ENCODE measurements at regions not wholly inside any gene's neighbourhood (a gene's known extent, or its start where the extent isn't known, plus 50 kb on each side); places are given as distances from the start of the nearest gene placed in this dataset.

DNA sequence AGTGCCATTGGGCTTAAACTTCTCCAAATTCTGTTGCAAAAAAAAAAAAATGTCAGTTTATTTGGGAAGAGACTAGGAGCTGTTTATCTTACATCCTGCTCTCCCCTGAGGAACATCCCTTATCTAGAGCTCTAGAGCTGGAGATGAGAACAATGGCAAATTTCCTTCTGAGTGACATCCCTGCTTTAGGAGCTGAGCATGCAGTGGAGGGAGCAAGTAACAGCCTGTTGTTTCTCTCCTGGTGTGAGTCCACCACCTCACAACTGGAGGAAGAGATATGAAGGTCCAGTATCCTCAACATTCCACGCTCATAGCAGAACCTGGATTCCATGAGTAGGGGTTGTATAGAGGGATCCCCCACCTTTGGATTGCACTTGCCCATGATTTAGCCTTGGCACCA lies 676.4 kb downstream of the PCDH18 start:
- Mint-ChIP-seq H3K36me3 (ENCODE audit: low read depth) (no peaks in the 10 kb centered on the region), H3K4me3 (no peak overlapping the region), H3K27me3 (ENCODE audit: insufficient read depth) (peaks cover 2% of the 10 kb centered on the region), H3K27ac (no peak overlapping the region), H3K4me1 (ENCODE audit: low read depth) (no peaks in the 10 kb centered on the region), H3K9me3 (no peaks in the 10 kb centered on the region)
- intact Hi-C loops (cut with micrococcal nuclease), result no loop called here
- no peak for DNase-seq (ENCODE audit: low spot score)

DNA sequence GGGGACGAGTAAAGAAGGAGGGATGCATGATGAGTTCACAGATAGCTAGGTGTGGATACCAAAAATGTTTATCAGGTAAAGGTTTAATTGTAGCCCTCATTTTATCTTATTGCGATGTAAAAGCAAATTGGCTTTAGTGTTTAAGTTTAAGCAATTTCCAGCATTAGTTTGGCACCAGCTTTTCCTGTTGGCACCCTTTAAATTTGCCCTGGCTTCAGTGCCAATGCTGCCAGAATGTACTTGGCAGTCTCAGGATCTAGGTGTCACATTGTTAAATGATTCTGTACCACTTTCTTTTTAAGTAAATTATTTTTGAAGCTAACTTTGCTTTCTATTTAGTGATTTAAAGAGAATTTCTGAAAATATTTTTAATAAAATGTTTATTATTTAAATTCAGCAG lies 681.8 kb downstream of the PCDH18 start:
- Mint-ChIP-seq H3K4me3 (no peak overlapping the region), H3K36me3 (ENCODE audit: low read depth) (no peaks in the 10 kb centered on the region), H3K27me3 (ENCODE audit: insufficient read depth) (peaks cover under 1% of the 10 kb centered on the region), H3K9me3 (peaks cover 9% of the 10 kb centered on the region), H3K4me1 (ENCODE audit: low read depth) (no peaks in the 10 kb centered on the region), H3K27ac (no peak overlapping the region)
- intact Hi-C loops (cut with micrococcal nuclease), result no loop called here
- no peak for DNase-seq (ENCODE audit: low spot score)

DNA sequence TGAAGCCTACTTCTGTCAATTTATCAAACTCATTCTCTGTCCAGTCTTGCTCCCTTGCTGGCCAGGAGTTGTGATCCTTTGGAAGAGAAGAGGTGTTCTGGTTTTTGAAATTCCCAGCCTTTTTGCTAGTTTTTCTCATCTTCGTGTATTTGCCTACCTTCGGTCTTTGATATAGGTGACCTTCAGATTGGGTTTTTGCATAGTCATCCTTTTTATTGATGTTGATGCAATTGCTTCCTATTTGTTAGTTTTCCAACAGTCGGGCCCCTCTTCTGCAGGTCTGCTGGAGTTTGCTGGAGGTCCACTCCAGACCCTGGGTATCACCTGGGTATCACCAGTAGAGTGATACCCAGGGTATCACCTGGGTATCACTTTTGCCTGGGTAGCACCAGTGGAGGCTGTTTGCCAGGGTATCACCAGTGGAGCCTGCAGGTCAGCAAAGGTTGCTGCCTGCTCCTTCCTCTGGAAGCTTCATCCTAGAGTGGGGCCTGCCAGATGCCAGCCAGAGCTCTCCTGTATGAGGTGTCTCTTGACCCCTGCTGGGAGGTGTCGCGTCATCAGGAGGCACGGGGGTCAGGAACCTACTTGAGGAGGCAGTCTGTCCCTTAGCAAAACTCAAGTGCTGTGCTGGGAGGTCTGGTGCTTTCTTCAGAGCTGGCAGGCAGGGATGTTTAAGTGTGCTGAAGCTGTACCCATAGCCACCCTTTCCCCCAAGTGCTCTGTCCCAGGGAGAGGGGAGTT lies 684.2 kb downstream of the PCDH18 start:
- Mint-ChIP-seq H3K36me3 (ENCODE audit: low read depth) (no peaks in the 10 kb centered on the region), H3K9me3 (peaks cover 16% of the 10 kb centered on the region), H3K27me3 (ENCODE audit: insufficient read depth) (no peaks in the 10 kb centered on the region), H3K4me3 (no peak overlapping the region), H3K27ac (no peak overlapping the region), H3K4me1 (ENCODE audit: low read depth) (no peaks in the 10 kb centered on the region)
- DNase-seq (ENCODE audit: low spot score), result no peak
- intact Hi-C loops (cut with micrococcal nuclease), result no loop called here

DNA sequence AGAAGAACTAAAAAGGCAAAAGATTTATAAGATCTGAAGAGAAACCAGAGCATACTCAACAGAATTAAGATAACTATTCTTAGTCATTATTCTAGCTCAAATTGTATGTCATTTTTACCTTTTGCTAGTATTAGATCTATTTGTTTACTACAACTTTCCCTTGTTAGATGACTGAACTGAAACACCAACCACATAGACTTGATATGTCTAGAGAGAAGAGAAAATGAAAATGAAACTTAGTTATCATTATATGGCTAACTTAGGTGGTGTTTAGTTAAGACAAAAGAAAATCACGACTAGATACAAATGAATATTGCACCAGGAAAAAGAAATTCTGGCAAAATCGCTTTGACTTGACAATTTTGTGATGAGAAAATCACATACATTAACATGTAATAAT lies 690.8 kb downstream of the PCDH18 start:
- no peak overlapping the region for H3K4me3 Mint-ChIP-seq
- no peaks in the 10 kb centered on the region for H3K27me3 Mint-ChIP-seq (ENCODE audit: insufficient read depth)
- intact Hi-C loops (cut with micrococcal nuclease), result no loop called here
- no peak for DNase-seq (ENCODE audit: low spot score)
- H3K9me3 Mint-ChIP-seq, result peaks cover 11% of the 10 kb centered on the region
- H3K36me3 Mint-ChIP-seq (ENCODE audit: low read depth), result no peaks in the 10 kb centered on the region
- H3K27ac Mint-ChIP-seq, result no peak overlapping the region
- no peaks in the 10 kb centered on the region for H3K4me1 Mint-ChIP-seq (ENCODE audit: low read depth)

DNA sequence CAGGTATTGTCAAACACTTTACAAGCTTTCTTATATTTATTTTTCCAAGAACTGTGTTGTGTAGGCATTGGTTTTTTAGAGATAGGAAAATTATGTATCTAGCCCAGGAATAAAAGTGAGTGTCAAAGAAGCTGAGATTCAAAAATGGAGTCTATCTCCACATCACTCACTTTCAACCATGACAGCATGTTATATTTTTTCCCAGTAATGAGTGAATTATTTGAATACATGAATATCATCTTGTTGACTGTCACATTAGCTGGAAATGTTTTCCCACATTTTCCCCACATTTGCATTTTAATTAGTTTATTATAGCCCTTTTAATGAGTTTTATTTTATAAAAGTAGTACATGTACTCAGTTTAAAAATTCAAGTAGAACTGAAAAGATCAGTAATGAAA lies 693.7 kb downstream of the PCDH18 start:
- no peaks in the 10 kb centered on the region for H3K36me3 Mint-ChIP-seq (ENCODE audit: low read depth)
- H3K4me3 Mint-ChIP-seq, result no peak overlapping the region
- intact Hi-C loops (cut with micrococcal nuclease), result no loop called here
- H3K27ac Mint-ChIP-seq, result no peak overlapping the region
- no peaks in the 10 kb centered on the region for H3K9me3 Mint-ChIP-seq
- no peaks in the 10 kb centered on the region for H3K27me3 Mint-ChIP-seq (ENCODE audit: insufficient read depth)
- no peak for DNase-seq (ENCODE audit: low spot score)
- no peaks in the 10 kb centered on the region for H3K4me1 Mint-ChIP-seq (ENCODE audit: low read depth)

DNA sequence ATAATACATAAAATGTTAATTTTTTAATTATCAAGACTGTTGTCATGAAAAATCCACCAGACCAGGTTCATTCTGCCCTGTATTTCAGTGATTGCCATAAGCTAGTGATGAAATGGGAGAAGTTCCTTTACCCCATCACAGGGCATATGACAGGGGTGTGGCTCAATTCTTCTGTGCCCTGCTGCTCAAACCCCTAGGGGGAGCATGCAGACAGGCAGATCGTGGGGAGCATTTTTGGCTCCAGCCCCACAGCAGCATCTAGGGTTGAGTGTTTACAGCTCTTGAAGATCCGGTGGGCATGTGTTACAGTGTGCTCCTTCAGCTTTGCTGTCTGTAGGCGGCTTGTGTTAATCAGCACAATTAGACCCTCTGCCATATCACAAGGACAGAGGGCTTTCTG lies 700.7 kb downstream of the PCDH18 start:
- DNase-seq (ENCODE audit: low spot score), result no peak
- H3K27ac Mint-ChIP-seq, result no peak overlapping the region
- H3K4me3 Mint-ChIP-seq, result no peak overlapping the region
- no peaks in the 10 kb centered on the region for H3K27me3 Mint-ChIP-seq (ENCODE audit: insufficient read depth)
- intact Hi-C loops (cut with micrococcal nuclease), result no loop called here
- H3K36me3 Mint-ChIP-seq (ENCODE audit: low read depth), result no peaks in the 10 kb centered on the region
- H3K9me3 Mint-ChIP-seq, result no peaks in the 10 kb centered on the region
- H3K4me1 Mint-ChIP-seq (ENCODE audit: low read depth), result no peaks in the 10 kb centered on the region

DNA sequence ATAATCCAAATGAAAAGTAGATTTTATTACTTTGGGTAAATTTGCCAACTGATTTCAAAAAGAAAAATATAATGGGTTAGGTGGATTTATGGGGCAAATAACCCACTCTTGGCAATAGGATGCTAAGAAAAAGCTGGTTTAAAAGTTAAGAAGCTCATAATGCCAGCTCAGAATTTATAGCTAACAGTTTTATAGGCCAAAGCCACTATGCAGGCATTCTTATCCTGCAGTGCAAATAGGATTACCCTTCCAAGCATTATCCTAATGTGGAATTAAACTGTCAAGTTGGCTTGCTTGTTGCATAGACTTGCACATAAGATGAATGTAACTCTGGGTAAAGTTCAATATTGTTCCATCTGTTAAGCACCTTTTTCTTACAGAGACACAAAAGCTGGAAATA lies 703.0 kb downstream of the PCDH18 start:
- Mint-ChIP-seq H3K4me1 (ENCODE audit: low read depth) (no peaks in the 10 kb centered on the region), H3K9me3 (no peaks in the 10 kb centered on the region), H3K4me3 (no peak overlapping the region), H3K27me3 (ENCODE audit: insufficient read depth) (no peaks in the 10 kb centered on the region), H3K36me3 (ENCODE audit: low read depth) (no peaks in the 10 kb centered on the region), H3K27ac (no peak overlapping the region)
- intact Hi-C loops (cut with micrococcal nuclease), result no loop called here
- no peak for DNase-seq (ENCODE audit: low spot score)

DNA sequence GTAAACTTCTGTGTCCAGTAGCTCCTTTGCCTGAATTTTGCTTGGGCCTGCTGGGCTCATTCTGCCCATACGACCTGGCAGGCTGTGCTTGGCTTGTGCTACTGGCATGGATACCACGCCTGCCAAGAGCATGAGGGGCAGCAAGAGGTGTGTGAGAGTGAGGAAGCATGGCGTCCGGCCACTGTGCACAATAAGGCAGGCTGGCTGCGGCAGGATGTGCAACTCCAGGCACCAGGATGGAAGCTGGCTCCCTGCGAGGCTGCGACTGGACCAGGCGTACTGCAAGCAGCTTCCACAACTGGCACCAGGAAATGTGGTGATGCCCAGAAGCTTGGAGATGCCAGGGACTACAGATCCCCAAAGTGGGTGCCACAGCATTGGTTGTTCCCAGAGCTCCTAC lies 709.3 kb downstream of the PCDH18 start:
- H3K4me3 Mint-ChIP-seq, result no peak overlapping the region
- no peaks in the 10 kb centered on the region for H3K9me3 Mint-ChIP-seq
- H3K27ac Mint-ChIP-seq, result no peak overlapping the region
- H3K27me3 Mint-ChIP-seq (ENCODE audit: insufficient read depth), result no peaks in the 10 kb centered on the region
- intact Hi-C loops (cut with micrococcal nuclease), result no loop called here
- no peaks in the 10 kb centered on the region for H3K4me1 Mint-ChIP-seq (ENCODE audit: low read depth)
- no peak for DNase-seq (ENCODE audit: low spot score)
- no peaks in the 10 kb centered on the region for H3K36me3 Mint-ChIP-seq (ENCODE audit: low read depth)

DNA sequence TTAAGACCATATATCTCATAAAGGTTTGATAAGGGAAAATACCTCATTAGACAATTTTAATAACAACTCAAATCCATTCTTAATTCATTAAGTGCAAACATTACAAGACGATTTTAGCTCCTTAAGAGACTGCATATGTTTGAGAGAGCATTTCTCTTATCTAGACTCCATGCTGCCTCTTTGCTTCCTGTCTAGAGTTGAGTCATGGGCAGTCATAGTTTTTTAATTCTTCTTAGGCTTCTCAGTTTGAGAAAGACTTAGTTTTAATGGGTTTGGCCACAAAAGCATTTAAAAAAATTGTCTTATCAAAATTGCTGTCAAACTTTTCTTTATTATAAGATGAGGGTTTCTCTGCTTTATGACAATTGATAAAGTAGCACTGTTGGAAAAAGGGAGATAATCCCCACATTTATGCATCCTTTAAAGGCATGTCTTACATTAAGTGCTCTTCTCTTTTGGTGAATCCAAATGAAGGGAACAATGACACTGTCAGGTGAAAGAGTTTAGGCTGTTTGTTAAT lies 713.4 kb downstream of the PCDH18 start:
- intact Hi-C loops (cut with micrococcal nuclease), result no loop called here
- Mint-ChIP-seq H3K4me1 (ENCODE audit: low read depth) (no peaks in the 10 kb centered on the region), H3K36me3 (ENCODE audit: low read depth) (no peaks in the 10 kb centered on the region), H3K27me3 (ENCODE audit: insufficient read depth) (no peaks in the 10 kb centered on the region), H3K4me3 (no peak overlapping the region), H3K27ac (no peak overlapping the region), H3K9me3 (no peaks in the 10 kb centered on the region)
- no peak for DNase-seq (ENCODE audit: low spot score)

DNA sequence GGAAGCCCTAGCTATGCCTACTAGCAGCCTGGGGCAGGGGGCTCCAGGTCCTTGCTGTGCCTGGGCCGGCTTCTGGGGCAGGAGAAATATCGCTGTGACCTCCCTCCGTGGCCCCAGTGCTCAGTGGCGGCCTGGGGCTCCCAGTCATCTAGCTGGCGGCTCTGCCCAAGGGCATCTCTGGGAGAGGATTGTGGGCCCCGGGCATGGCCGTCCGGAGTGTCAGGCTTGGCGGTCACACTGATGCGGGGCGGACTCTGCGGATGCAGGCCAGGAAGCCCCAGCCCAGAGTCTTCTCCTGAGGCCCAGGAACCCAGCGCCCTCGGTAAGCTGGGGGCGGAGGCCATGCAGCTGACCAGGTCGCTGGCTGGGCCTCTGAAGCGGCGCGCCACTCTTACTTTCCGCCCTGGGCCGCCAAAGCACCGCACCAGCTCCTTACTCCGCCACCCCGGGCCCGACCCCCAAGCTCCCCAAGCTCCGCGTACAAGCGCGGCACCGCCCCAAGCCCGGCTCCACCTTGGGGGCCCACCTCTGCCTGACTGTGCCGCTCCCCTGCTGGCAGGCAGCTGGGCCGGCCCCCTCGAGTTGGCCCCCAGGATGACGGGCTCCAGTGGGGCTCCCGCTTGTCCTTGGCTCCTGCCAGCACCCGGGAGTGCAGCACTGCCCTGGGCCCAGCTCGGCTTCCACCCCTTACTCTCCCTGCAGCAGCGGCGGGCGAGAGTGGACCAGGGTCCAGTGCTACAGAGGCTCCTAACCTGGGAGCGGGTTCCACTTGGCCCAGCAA lies 720.0 kb downstream of the PCDH18 start:
- H3K36me3 Mint-ChIP-seq (ENCODE audit: low read depth), result no peaks in the 10 kb centered on the region
- DNase-seq (ENCODE audit: low spot score), result no peak
- no peak overlapping the region for H3K27ac Mint-ChIP-seq
- H3K4me1 Mint-ChIP-seq (ENCODE audit: low read depth), result no peaks in the 10 kb centered on the region
- H3K27me3 Mint-ChIP-seq (ENCODE audit: insufficient read depth), result no peaks in the 10 kb centered on the region
- no peak overlapping the region for H3K4me3 Mint-ChIP-seq
- intact Hi-C loops (cut with micrococcal nuclease), result no loop called here
- H3K9me3 Mint-ChIP-seq, result no peaks in the 10 kb centered on the region

DNA sequence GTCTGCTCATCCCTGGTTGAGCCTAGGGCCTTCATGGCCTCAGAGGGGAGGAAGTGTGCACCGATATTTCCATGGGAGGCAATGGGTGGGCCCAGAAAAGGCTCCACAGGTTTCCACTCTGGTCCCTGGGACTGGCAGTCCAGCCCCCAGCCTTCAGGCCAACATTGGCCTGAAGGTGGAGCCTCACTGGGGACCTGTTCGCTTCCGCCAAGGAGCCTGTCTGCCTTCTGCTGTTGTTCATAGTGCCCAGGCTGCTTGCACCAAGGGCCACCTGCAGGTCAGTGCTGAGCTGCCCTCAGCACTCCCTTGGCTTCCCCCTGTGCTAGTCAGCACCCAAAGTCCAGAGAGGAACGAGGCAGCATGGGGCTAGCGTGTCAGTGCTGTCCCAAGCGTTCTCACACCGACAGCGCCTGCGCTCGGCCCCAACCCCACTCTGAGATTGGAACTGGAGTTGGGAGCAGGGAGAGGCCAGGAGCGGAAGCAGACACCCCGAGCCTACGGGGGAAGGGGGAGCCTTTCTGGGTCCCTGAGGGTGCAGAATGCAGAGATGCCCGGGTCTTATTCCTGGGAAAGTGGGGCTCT lies 720.7 kb downstream of the PCDH18 start:
- H3K36me3 Mint-ChIP-seq (ENCODE audit: low read depth), result no peaks in the 10 kb centered on the region
- H3K27me3 Mint-ChIP-seq (ENCODE audit: insufficient read depth), result no peaks in the 10 kb centered on the region
- no peaks in the 10 kb centered on the region for H3K4me1 Mint-ChIP-seq (ENCODE audit: low read depth)
- DNase-seq (ENCODE audit: low spot score), result no peak
- intact Hi-C loops (cut with micrococcal nuclease), result no loop called here
- no peak overlapping the region for H3K27ac Mint-ChIP-seq
- H3K4me3 Mint-ChIP-seq, result no peak overlapping the region
- no peaks in the 10 kb centered on the region for H3K9me3 Mint-ChIP-seq

DNA sequence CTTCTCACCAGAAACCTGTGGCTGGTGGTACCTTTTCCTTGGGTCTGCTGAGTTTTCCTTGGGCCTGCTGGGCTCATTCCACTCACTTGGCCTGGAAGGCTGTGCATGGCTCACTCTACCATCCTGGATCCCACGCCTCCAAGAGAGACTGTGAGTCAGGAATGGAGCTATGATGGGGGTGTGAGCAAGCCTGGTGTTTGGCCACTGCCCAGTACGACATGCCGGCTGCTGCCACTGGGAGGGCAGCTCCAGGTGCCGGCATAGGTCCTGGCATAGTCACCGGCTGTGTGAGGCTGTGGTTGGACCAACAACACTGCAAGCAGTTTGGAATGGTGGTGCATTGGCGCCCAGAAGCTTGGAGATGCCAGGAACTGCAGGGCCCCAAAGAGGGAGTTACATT lies 721.7 kb downstream of the PCDH18 start:
- H3K9me3 Mint-ChIP-seq, result no peaks in the 10 kb centered on the region
- DNase-seq (ENCODE audit: low spot score), result no peak
- no peaks in the 10 kb centered on the region for H3K36me3 Mint-ChIP-seq (ENCODE audit: low read depth)
- intact Hi-C loops (cut with micrococcal nuclease), result no loop called here
- H3K27me3 Mint-ChIP-seq (ENCODE audit: insufficient read depth), result no peaks in the 10 kb centered on the region
- no peak overlapping the region for H3K4me3 Mint-ChIP-seq
- H3K27ac Mint-ChIP-seq, result no peak overlapping the region
- no peaks in the 10 kb centered on the region for H3K4me1 Mint-ChIP-seq (ENCODE audit: low read depth)

DNA sequence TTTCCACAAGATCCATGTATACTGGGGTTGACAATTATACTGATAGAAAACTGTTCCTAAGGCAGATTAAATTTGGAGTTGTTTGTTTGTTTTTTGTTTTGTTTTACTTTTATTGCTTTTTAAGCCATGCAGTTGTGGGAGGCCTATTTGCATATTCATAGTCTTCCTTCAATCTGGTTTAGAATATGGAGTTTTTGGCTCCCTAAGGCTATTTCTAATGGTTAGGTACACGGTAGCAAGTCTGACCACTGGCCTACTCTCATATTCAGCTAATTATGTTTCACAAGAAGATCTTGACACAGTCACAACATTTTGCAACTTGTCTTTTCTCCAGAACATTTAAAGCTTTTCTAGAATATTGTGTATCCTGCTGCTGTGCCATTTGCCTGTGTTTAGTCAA lies 725.5 kb downstream of the PCDH18 start:
- Mint-ChIP-seq H3K27ac (no peak overlapping the region), H3K4me1 (ENCODE audit: low read depth) (no peaks in the 10 kb centered on the region), H3K36me3 (ENCODE audit: low read depth) (no peaks in the 10 kb centered on the region), H3K4me3 (no peak overlapping the region), H3K9me3 (peaks cover 7% of the 10 kb centered on the region), H3K27me3 (ENCODE audit: insufficient read depth) (no peaks in the 10 kb centered on the region)
- intact Hi-C loops (cut with micrococcal nuclease), result no loop called here
- DNase-seq (ENCODE audit: low spot score), result no peak

Measured in activated T-helper 1 cell treated with anti-CD3 and anti-CD28 coated beads, Interleukin-12 subunit alpha, Interleukin-12 subunit beta, Interleukin-2, Interleukin-4 antibody, amounts not matched to agents 30 ng/mL and 10 ng/mL and 1 ng/mL, durations not matched to agents 14 hours and 24 hours and 36 hours (primary cell).